Type B pancreatic cell (in vitro differentiated cells): ENCODE measurements at regions not wholly inside any gene's neighbourhood (a gene's known extent, or its start where the extent isn't known, plus 50 kb on each side); places are given as distances from the start of the nearest gene placed in this dataset.
"Not testable (repeated sequence)": the region's sequence is repeated elsewhere in the genome, so short reads cannot be mapped to it uniquely, and the experiment has no call there.

Experiments used
- DNase-seq: peaks from one replicate; pipeline ENCODE4 v3.0.0; 2021; ENCODE audit warnings: mixed read lengths; ENCODE audit not compliant: unreplicated experiment; ENCODE audit errors: extremely low spot score
- H3K27ac Mint-ChIP-seq: 2 replicates; pipeline ENCODE4 v1.8.0; 2021; ENCODE audit warnings: mild to moderate bottlenecking, mixed read lengths
- H3K27me3 Mint-ChIP-seq: 2 replicates; pipeline ENCODE4 v1.8.0; 2021; ENCODE audit warnings: mixed read lengths
- H3K36me3 Mint-ChIP-seq: 2 replicates; pipeline ENCODE4 v1.8.0; 2021; ENCODE audit warnings: mixed read lengths
- H3K4me1 Mint-ChIP-seq: one replicate; pipeline ENCODE4 v1.8.0; 2021; ENCODE audit warnings: mixed read lengths; ENCODE audit not compliant: unreplicated experiment
- H3K4me3 Mint-ChIP-seq: 2 replicates; pipeline ENCODE4 v1.8.0; 2021; ENCODE audit warnings: mild to moderate bottlenecking, mixed read lengths
- H3K9me3 Mint-ChIP-seq: 2 replicates; pipeline ENCODE4 v1.8.0; 2021; ENCODE audit warnings: mixed read lengths
- CTCF ChIP-seq: fragments of 200-600 bp; sonication (generic); conservative IDR thresholded peaks from 2 replicates; pipeline ENCODE4 v1.5.0; 2021; ENCODE audit warnings: antibody characterized with exemption, mild to moderate bottlenecking

GRCh38 chr2:226550801-226551200 is 248.8 kb downstream of the IRS1 start:
- no peak overlapping the region for H3K4me3 Mint-ChIP-seq

GRCh38 chr2:226548732-226549131 is 250.9 kb downstream of the IRS1 start:
- DNase-seq, result no peak
- H3K4me3 Mint-ChIP-seq, result no peak overlapping the region
- no peak for TF ChIP-seq CTCF
- H3K27ac Mint-ChIP-seq, result no peak overlapping the region
- H3K36me3 Mint-ChIP-seq, result no peaks in the 10 kb centered on the region
- H3K4me1 Mint-ChIP-seq, result peaks cover 15% of the 10 kb centered on the region
- H3K9me3 Mint-ChIP-seq, result peaks cover 8% of the 10 kb centered on the region
- H3K27me3 Mint-ChIP-seq, result no peaks in the 10 kb centered on the region

More at GRCh38 chr2:226550801-226551200, 248.8 kb downstream of the IRS1 start:
- TF ChIP-seq CTCF, result no peak
- no peak for DNase-seq
- no peaks in the 10 kb centered on the region for H3K27me3 Mint-ChIP-seq
- H3K9me3 Mint-ChIP-seq, result peaks cover 8% of the 10 kb centered on the region
- peaks cover 15% of the 10 kb centered on the region for H3K4me1 Mint-ChIP-seq
- no peaks in the 10 kb centered on the region for H3K36me3 Mint-ChIP-seq
- no peak overlapping the region for H3K27ac Mint-ChIP-seq

GRCh38 chr2:226544596-226545210 is 254.9 kb downstream of the IRS1 start:
- H3K4me3 Mint-ChIP-seq, result no peak overlapping the region

GRCh38 chr2:226540204-226540994 is 259.2 kb downstream of the IRS1 start:
- no peaks in the 10 kb centered on the region for H3K27me3 Mint-ChIP-seq
- no peaks in the 10 kb centered on the region for H3K36me3 Mint-ChIP-seq
- H3K4me3 Mint-ChIP-seq, result no peak overlapping the region
- H3K4me1 Mint-ChIP-seq, result peaks cover 2% of the 10 kb centered on the region
- H3K27ac Mint-ChIP-seq, result no peak overlapping the region
- DNase-seq, result no peak
- H3K9me3 Mint-ChIP-seq, result peaks cover 4% of the 10 kb centered on the region
- TF ChIP-seq CTCF, result no peak

More at GRCh38 chr2:226544596-226545210, 254.9 kb downstream of the IRS1 start:
- Mint-ChIP-seq H3K36me3 (no peaks in the 10 kb centered on the region), H3K27ac (no peak overlapping the region), H3K4me1 (peaks cover 9% of the 10 kb centered on the region), H3K9me3 (peaks cover 13% of the 10 kb centered on the region), H3K27me3 (no peaks in the 10 kb centered on the region)
- no peak for DNase-seq
- TF ChIP-seq CTCF, result no peak

GRCh38 chr2:226536410-226536809 is 263.2 kb downstream of the IRS1 start:
- Mint-ChIP-seq H3K27ac (no peak overlapping the region), H3K36me3 (no peaks in the 10 kb centered on the region), H3K4me1 (peaks cover 5% of the 10 kb centered on the region), H3K4me3 (no peak overlapping the region), H3K27me3 (no peaks in the 10 kb centered on the region), H3K9me3 (peaks cover 4% of the 10 kb centered on the region)
- no peak for DNase-seq
- no peak for TF ChIP-seq CTCF

- not testable (repeated sequence) for H3K27me3 Mint-ChIP-seq, H3K9me3 Mint-ChIP-seq, DNase-seq, H3K4me1 Mint-ChIP-seq, H3K36me3 Mint-ChIP-seq, H3K27ac Mint-ChIP-seq, H3K4me3 Mint-ChIP-seq
These were observed 266.6 kb downstream of the IRS1 start for GRCh38 chr2:226532976-226533375.
